CD4-positive, alpha-beta T cell treated with Interleukin-17A for 1 hour (primary cell): ENCODE measurements at regions not wholly inside any gene's neighbourhood (a gene's known extent, or its start where the extent isn't known, plus 50 kb on each side); places are given as distances from the start of the nearest gene placed in this dataset.

ENCODE experiments used
- DNase-seq: peaks from one replicate; pipeline ENCODE4 v3.0.0-alpha.2; 2020

- no peak for DNase-seq
These were observed 377.9 kb downstream of the CMPK2 start for GRCh38 chr2:6487765-6488164.

- no peak for DNase-seq
These were observed 373.1 kb downstream of the CMPK2 start for GRCh38 chr2:6492573-6492972.

GRCh38 chr2:6493266-6493665, 372.4 kb downstream of the CMPK2 start:
- DNase-seq: no peak

GRCh38 chr2:6493669-6494068, 372.0 kb downstream of the CMPK2 start:
- no peak for DNase-seq

GRCh38 chr2:6495466-6495865, 370.2 kb downstream of the CMPK2 start:
- DNase-seq: no peak

- DNase-seq: no peak
These were observed 369.3 kb downstream of the CMPK2 start for GRCh38 chr2:6496376-6496775.

GRCh38 chr2:6497048-6497447, 368.7 kb downstream of the CMPK2 start:
- DNase-seq: no peak

- DNase-seq: no peak
These were observed 366.9 kb downstream of the CMPK2 start for GRCh38 chr2:6498841-6499240.

- DNase-seq: no peak
These were observed 366.0 kb downstream of the CMPK2 start for GRCh38 chr2:6499691-6500090.

GRCh38 chr2:6506361-6506794, 359.3 kb downstream of the CMPK2 start:
- DNase-seq: no peak

- DNase-seq: no peak
These were observed 358.8 kb downstream of the CMPK2 start for GRCh38 chr2:6506859-6507258.

GRCh38 chr2:6510532-6510931, 355.2 kb downstream of the CMPK2 start:
- no peak for DNase-seq

- DNase-seq: no peak
These were observed 353.1 kb downstream of the CMPK2 start for GRCh38 chr2:6512589-6512988.

- no peak for DNase-seq
These were observed 349.0 kb downstream of the CMPK2 start for GRCh38 chr2:6516674-6517073.

- DNase-seq: no peak
These were observed 347.3 kb downstream of the CMPK2 start for GRCh38 chr2:6518361-6518760.

GRCh38 chr2:6523476-6523875, 342.2 kb downstream of the CMPK2 start:
- DNase-seq: no peak

- no peak for DNase-seq
These were observed 340.8 kb downstream of the CMPK2 start for GRCh38 chr2:6524691-6525474.

- DNase-seq: no peak
These were observed 340.2 kb downstream of the CMPK2 start for GRCh38 chr2:6525475-6525964.

GRCh38 chr2:6526093-6526824, 339.4 kb downstream of the CMPK2 start:
- no peak for DNase-seq

GRCh38 chr2:6531304-6531703, 334.4 kb downstream of the CMPK2 start:
- DNase-seq: no peak

- no peak for DNase-seq
These were observed 330.1 kb downstream of the CMPK2 start for GRCh38 chr2:6535572-6535971.

- DNase-seq: no peak
These were observed 327.1 kb downstream of the CMPK2 start for GRCh38 chr2:6538607-6539006.

- DNase-seq: no peak
These were observed 320.4 kb downstream of the CMPK2 start for GRCh38 chr2:6545336-6545735.

- DNase-seq: no peak
These were observed 319.9 kb downstream of the CMPK2 start for GRCh38 chr2:6545795-6546194.
